Gastroesophageal sphincter (tissue), 4 donors: ENCODE measurements at regions not wholly inside any gene's neighbourhood (a gene's known extent, or its start where the extent isn't known, plus 50 kb on each side); places are given as distances from the start of the nearest gene placed in this dataset.
"Not testable (repeated sequence)": the region's sequence is repeated elsewhere in the genome, so short reads cannot be mapped to it uniquely, and the experiment has no call there.

ENCODE experiments used
- ATAC-seq: fragments of 150-250 bp; one replicate; pipeline ENCODE4 v1.9.1; 2016; ENCODE audit warnings: mild to moderate bottlenecking, moderate library complexity
- H3K27ac ChIP-seq, 4 donors: fragments of 200-600 bp; sonication (generic) in 3 of 4; 1 replicate in 3 of 4; 2 replicates in 1 of 4; pipeline ENCODE4 v1.5.1; 2016 to 2019
- H3K27me3 ChIP-seq: fragments of 200-600 bp; sonication (generic); one replicate; pipeline ENCODE4 v1.5.1; 2019
- H3K36me3 ChIP-seq, 2 donors: fragments of 200-600 bp; sonication (generic); one replicate each; pipeline ENCODE4 v1.5.1; 2019; ENCODE audit warnings: control low read depth in 1 of 2
- H3K4me1 ChIP-seq, 3 donors: fragments of 200-600 bp; sonication (generic); 1 replicate in 2 of 3; 2 replicates in 1 of 3; pipeline ENCODE4 v1.5.1; 2016 to 2019; ENCODE audit warnings: control low read depth in 2 of 3
- H3K4me3 ChIP-seq, 2 donors: fragments of 200-600 bp; sonication (generic); one replicate each; pipeline ENCODE4 v1.5.1; 2019; ENCODE audit warnings: mild to moderate bottlenecking in 1 of 2, moderate library complexity in 1 of 2
- H3K9me3 ChIP-seq, 3 donors: fragments of 200-600 bp; sonication (generic); one replicate each; pipeline ENCODE4 v1.5.1; 2017 to 2019; ENCODE audit warnings: control low read depth in 2 of 3
- CTCF ChIP-seq, 4 experiments: fragments of 200-600 bp in 2 of 4; fragments of 450-650 bp in 2 of 4; sonication (generic) in 1 of 4; IDR thresholded peaks; one replicate each; pipeline ENCODE4 v1.5.1; 2017 to 2019; ENCODE audit warnings: antibody characterized with exemption in 4 of 4, mild to moderate bottlenecking in 2 of 4, moderate library complexity in 2 of 4
- EP300 ChIP-seq: sonication (generic); formaldehyde crosslinking; IDR thresholded peaks from one replicate; pipeline ENCODE4 v1.6.1; 2017; ENCODE audit warnings: antibody characterized with exemption, mild to moderate bottlenecking
- POLR2A ChIP-seq, 2 donors: fragments of 450-650 bp; IDR thresholded peaks; one replicate each; pipeline ENCODE4 v1.6.1; 2017; ENCODE audit warnings: antibody characterized with exemption in 2 of 2, mild to moderate bottlenecking in 2 of 2, moderate library complexity in 1 of 2
- POLR2AphosphoS5 ChIP-seq: sonication (generic); formaldehyde crosslinking; IDR thresholded peaks from one replicate; pipeline ENCODE4 v1.6.1; 2017; ENCODE audit warnings: antibody characterized with exemption
- WGBS, 2 donors: methylation state at CpG; one replicate each; pipeline ENCODE4 v1.1.5; 2018; ENCODE audit warnings: low coverage in 1 of 2; 5-methylcytosine and 5-hydroxymethylcytosine counted together

- Histone ChIP-seq H3K27me3 (peaks cover 54% of the 10 kb centered on the region), H3K9me3 (peaks cover 0 to 10% (median 0%) of the 10 kb centered on the region in 3 donors), H3K4me1 (no peaks in the 10 kb centered on the region), H3K4me3 (no peak overlapping the region), H3K27ac (no peak overlapping the region), H3K36me3 (no peaks in the 10 kb centered on the region)
- TF ChIP-seq POLR2AphosphoS5, result no peak
- TF ChIP-seq EP300, result no peak
- TF ChIP-seq CTCF (IDR thresholded peaks at IDR 0.05), result no peak
- TF ChIP-seq POLR2A (IDR thresholded peaks at IDR 0.05), result no peak
- WGBS, 2 donors, result 64 to 67% methylated on average over 3 to 7 of the region's 8 CpGs
- no peak for ATAC-seq
Observed at GRCh38 chr4:8721621-8722020, 129.1 kb downstream of the CPZ start.

- ATAC-seq, result no peak
- H3K27me3 ChIP-seq, result peaks cover 32% of the 10 kb centered on the region
- H3K4me1 ChIP-seq, result no peaks in the 10 kb centered on the region
- no peak for TF ChIP-seq POLR2A (IDR thresholded peaks at IDR 0.05)
- TF ChIP-seq POLR2AphosphoS5, result no peak
- TF ChIP-seq CTCF (IDR thresholded peaks at IDR 0.05), result no peak
- no peak for TF ChIP-seq EP300
- WGBS, 2 donors, result 100% methylated on average over 1 to 6 of the region's 8 CpGs
- H3K27ac ChIP-seq, result no peak overlapping the region
- no peak overlapping the region for H3K4me3 ChIP-seq
- H3K36me3 ChIP-seq, result no peaks in the 10 kb centered on the region
- peaks cover 0 to 19% (median 0%) of the 10 kb centered on the region in 3 donors for H3K9me3 ChIP-seq
Observed at GRCh38 chr4:8719421-8719820, 126.9 kb downstream of the CPZ start.

GRCh38 chr4:8717470-8717869 is 124.9 kb downstream of the CPZ start:
- H3K36me3 ChIP-seq, ATAC-seq, H3K4me1 ChIP-seq, H3K27ac ChIP-seq, H3K4me3 ChIP-seq: not testable (repeated sequence)
- H3K9me3 ChIP-seq, result peaks cover 0 to 38% (median 0%) of the 10 kb centered on the region in 3 donors
- 29 to 50% methylated on average over 2 of the region's 2 CpGs for WGBS, 2 donors
- peaks cover 15% of the 10 kb centered on the region for H3K27me3 ChIP-seq

- H3K36me3 ChIP-seq, result no peaks in the 10 kb centered on the region
- H3K27me3 ChIP-seq, result peaks cover 32% of the 10 kb centered on the region
- TF ChIP-seq EP300, result no peak
- TF ChIP-seq POLR2AphosphoS5, result no peak
- H3K4me3 ChIP-seq, result no peak overlapping the region
- 0 to 64% methylated on average over 1 to 5 of the region's 8 CpGs for WGBS, 2 donors
- no peak overlapping the region for H3K27ac ChIP-seq
- H3K9me3 ChIP-seq, result peaks cover 0 to 47% (median 0%) of the 10 kb centered on the region in 3 donors
- H3K4me1 ChIP-seq, result no peaks in the 10 kb centered on the region
- ATAC-seq, result no peak
Observed at GRCh38 chr4:8710946-8711345, 118.4 kb downstream of the CPZ start.

- no peak overlapping the region for H3K4me3 ChIP-seq
- H3K27me3 ChIP-seq, result peaks cover 37% of the 10 kb centered on the region
- H3K4me1 ChIP-seq, result no peaks in the 10 kb centered on the region
- no peaks in the 10 kb centered on the region for H3K36me3 ChIP-seq
- WGBS, 2 donors, result 73 to 100% methylated on average over 1 to 3 of the region's 6 CpGs
- H3K27ac ChIP-seq, result no peak overlapping the region
- H3K9me3 ChIP-seq, result peaks cover 0 to 47% (median 0%) of the 10 kb centered on the region in 3 donors
- TF ChIP-seq POLR2AphosphoS5, result no peak
- no peak for TF ChIP-seq CTCF (IDR thresholded peaks at IDR 0.05)
- TF ChIP-seq POLR2A (IDR thresholded peaks at IDR 0.05), result no peak
- TF ChIP-seq EP300, result no peak
- no peak for ATAC-seq
Observed at GRCh38 chr4:8710416-8710815, 117.9 kb downstream of the CPZ start.

- peaks cover 0 to 41% (median 0%) of the 10 kb centered on the region in 3 donors for H3K9me3 ChIP-seq
- ATAC-seq, result no peak
- H3K4me3 ChIP-seq, result no peak overlapping the region
- no peak for TF ChIP-seq POLR2AphosphoS5
- no peak for TF ChIP-seq POLR2A (IDR thresholded peaks at IDR 0.05)
- TF ChIP-seq CTCF (IDR thresholded peaks at IDR 0.05), result no peak
- TF ChIP-seq EP300, result no peak
- peaks cover 43% of the 10 kb centered on the region for H3K27me3 ChIP-seq
- no peaks in the 10 kb centered on the region for H3K4me1 ChIP-seq
- H3K36me3 ChIP-seq, result no peaks in the 10 kb centered on the region
- no peak overlapping the region for H3K27ac ChIP-seq
- WGBS, 2 donors, result 44% methylated on average over 9 of the region's 23 CpGs; no CpG with 5 or more reads in 1 of the 2 donors
Observed at GRCh38 chr4:8709729-8710360, 117.3 kb downstream of the CPZ start.
